NCI-H2227 (cell line): ENCODE measurements at regions not wholly inside any gene's neighbourhood (a gene's known extent, or its start where the extent isn't known, plus 50 kb on each side); places are given as distances from the start of the nearest gene placed in this dataset.
"Not testable (repeated sequence)": the region's sequence is repeated elsewhere in the genome, so short reads cannot be mapped to it uniquely, and the experiment has no call there.

ENCODE experiments used
- DNase-seq: peaks from one replicate; lab custom pipeline; 2025; ENCODE audit not compliant: unreplicated experiment; lab: John Stamatoyannopoulos, UW

GRCh38 chr1:187038784-187039183, 210.0 kb downstream of the PLA2G4A start:
- no peak for DNase-seq

- no peak for DNase-seq
These were observed 212.4 kb downstream of the PLA2G4A start for GRCh38 chr1:187041104-187041503.

DNA sequence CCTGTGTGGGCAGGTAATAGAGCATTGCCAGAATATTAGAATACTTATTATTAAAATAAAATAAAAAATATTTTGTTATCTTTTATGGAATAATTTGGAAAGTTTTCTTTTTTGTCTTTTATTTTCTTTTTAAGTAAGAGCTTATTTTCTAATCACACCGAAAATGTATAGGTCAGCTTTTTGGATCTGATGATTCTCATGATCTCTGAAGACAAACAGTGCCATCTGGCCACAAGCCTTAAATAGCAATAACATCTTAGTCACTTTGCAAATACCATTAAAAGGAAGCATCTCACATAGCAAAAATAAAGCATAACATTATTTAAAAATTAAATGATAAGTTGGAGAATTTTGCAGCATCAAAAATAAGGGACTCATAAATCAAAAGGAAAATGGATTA, 213.8 kb downstream of the PLA2G4A start:
- no peak for DNase-seq

DNA sequence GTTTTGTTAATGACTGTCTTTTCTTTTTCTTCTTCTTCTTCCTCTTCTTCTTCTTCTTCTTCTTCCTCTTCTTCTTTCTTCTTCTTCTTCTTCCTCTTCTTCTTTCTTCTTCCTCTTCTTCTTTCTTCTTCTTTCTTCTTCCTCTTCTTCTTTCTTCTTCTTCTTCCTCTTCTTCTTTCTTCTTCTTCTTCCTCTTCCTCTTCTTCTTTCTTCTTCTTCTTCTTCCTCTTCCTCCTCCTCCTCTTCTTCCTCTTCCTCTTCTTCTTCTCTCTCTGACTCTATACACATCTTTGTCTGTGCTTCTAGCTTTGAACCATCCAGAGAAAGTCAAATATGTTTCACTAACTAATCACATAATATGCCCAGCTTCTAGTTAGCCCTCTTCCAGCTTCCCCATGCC, 214.7 kb downstream of the PLA2G4A start:
- DNase-seq = not testable (repeated sequence)

- DNase-seq = no peak
These were observed 215.7 kb downstream of the PLA2G4A start for GRCh38 chr1:187044411-187044810.

DNA sequence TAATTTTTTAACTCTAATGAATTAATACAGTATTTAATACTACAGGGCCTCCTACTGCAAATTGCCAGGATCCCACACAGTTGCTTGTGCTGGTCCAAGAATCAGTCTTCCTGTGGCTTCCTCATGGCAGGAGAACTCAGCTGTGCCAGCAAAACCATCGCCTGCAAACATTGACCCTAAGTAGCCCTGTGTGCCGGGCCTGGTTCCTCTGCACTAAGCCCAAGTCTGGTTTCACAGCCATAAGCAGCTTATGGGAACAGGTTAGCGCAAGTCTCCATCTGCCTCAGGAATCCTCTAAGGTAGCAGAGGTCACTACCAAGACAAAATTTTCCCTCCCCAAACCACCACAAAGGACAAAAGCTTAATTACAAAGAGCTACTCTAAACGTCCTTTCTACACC, 216.6 kb downstream of the PLA2G4A start:
- no peak for DNase-seq

GRCh38 chr1:187046293-187046692, 217.5 kb downstream of the PLA2G4A start:
- no peak for DNase-seq

GRCh38 chr1:187047298-187047697, 218.5 kb downstream of the PLA2G4A start:
- DNase-seq = no peak

GRCh38 chr1:187051618-187052232, 223.0 kb downstream of the PLA2G4A start:
- peak; percentile 74 for DNase-seq

- DNase-seq = no peak
These were observed 225.1 kb downstream of the PLA2G4A start for GRCh38 chr1:187053876-187054275.

DNA sequence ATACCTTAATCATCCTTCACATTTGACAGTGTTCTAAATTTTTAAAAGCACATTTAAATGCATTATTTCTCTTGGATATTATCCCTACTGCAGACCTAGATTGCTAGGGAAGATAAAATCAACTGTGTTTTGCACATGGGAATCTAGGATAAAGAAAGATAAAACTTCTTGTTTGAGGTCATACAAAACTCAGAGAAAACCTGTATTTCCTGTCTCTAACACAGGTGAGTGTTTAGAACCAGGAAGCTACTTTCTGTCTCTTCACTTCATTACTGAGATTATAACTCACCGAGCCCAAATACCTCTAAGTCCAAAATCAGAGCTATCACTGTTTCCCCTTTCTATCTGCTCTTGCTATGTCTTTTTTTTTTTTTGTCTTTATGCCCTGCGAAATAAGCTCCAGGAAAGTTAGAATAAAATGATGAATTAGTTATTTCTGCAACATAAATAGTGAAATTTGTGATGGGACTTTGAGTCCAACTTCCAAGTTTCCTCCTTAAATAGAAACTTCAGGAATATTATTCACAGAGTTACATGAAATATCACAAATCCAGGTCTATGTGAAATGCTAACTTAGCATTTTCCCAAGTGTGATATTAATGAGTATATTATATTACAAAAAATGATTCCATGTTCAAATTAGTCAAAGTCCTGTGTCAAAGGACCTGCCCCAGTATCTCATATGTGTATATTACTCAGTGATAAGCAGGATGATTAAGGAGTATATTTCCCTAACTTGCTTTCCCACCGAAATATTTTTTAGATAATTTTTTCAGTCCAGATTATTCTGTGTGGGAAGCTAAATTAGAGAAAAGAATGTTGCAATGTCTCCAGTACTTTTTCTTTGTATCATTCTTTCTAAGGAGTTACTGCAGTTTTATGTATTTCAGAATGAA, 226.4 kb downstream of the PLA2G4A start:
- no peak for DNase-seq

- DNase-seq = no peak
These were observed 234.5 kb downstream of the PLA2G4A start for GRCh38 chr1:187063271-187063670.

DNA sequence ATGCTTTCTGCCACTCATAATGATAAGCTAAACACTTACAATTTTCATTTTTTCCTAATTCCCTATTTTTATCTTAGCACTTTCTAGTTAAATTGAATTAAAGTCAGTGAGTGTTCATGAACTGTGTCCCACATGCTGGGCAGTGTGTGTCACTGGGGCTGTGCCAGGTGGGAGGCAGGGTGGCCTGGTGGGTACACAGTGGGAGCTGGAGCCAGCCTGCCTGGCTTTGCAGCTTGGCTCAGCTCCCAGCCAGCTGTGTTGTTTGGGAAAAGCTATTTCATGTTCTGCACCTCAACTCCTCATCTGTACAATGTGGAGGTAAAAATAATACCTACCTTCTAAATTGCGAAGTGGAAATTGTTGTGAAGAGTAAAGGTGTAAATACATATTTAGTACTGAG, 238.4 kb downstream of the PLA2G4A start:
- peak; percentile 24 for DNase-seq

- DNase-seq = peak; percentile 5
These were observed 241.3 kb downstream of the PLA2G4A start for GRCh38 chr1:187070076-187070475.

DNA sequence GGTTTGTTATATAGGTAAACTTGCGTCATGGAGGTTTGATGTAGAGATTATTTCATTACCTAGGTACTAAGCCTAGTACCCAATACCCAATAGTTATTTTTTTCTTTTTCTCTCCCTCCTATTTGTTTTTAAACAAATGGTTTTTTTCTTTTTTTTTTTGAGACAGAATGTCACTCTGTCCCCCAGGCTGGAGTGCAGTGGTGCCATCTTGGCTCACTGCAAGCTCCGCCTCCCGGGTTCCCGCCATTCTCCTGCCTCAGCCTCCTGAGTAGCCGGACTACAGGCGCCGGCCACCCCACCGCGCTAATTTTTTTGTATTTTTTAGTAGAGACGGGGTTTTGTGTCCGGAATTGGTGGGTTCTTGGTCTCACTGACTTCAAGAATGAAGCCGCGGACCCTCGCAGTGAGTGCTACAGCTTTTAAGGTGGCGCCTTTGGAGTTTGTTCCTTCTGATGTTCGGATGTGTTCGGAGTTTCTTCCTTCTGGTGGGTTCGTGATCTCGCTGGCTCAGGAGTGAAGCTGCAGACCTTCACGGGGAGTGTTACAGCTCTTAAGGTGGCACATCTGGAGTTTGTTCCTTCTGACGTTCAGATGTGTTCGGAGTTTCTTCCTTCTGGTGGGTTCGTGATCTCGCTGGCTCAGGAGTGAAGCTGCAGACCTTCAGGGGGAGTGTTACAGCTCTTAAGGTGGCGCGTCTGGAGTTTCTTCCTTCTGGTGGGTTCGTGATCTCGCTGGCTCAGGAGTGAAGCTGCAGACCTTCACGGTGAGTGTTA, 243.7 kb downstream of the PLA2G4A start:
- not testable (repeated sequence) for DNase-seq

DNA sequence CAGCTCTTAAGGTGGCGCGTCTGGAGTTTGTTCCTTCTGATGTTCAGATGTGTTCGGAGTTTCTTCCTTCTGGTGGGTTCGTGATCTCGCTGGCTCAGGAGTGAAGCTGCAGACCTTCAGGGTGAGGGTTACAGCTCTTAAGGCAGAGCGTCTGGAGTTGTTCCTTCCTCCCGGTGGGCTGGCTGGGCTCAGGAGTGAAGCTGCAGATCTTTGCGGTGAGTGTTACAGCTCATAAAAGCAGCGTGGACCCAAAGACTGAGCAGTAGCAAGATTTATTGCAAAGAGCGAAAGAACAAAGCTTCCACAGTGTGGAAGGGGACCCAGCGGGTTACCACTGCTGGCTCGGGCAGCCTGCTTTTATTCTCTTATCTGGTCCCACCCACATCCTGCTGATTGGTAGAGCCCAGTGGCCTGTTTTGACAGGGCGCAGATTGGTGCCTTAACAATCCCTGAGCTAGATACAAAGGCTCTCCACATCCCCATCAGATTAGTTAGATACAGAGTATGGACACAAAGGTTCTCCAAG, 244.3 kb downstream of the PLA2G4A start:
- not testable (repeated sequence) for DNase-seq

- DNase-seq = not testable (repeated sequence)
These were observed 245.0 kb downstream of the PLA2G4A start for GRCh38 chr1:187073634-187074245.

DNA sequence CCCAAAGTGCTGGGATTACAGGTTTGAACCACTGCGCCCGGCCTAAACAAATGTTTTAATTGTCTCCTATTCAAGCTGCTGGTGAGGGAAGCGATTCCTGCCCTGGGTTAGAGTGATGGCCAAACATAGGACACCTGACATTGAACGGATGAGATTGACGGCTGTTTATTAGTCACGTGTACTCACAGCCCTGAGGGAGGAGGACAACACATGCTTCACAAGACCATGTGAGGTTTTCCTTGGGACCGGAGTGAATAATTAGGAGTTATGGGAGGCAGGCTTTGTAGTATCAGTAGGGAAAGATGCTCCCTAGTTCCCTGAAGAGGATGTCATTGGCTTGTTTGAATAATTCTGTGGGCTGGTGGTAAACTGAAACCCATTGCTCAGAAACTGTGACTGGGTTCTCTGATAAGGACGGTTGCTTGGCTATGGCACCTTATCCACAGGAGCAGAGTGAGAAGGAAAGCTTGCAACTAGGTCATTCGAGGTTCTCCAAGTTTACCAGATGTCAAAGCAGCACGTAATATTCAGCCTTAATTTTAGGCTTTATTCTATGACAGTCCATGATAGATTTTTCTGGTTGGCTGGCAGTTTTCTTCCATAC, 245.8 kb downstream of the PLA2G4A start:
- DNase-seq = no peak

- DNase-seq = no peak
These were observed 248.2 kb downstream of the PLA2G4A start for GRCh38 chr1:187076922-187077321.

DNA sequence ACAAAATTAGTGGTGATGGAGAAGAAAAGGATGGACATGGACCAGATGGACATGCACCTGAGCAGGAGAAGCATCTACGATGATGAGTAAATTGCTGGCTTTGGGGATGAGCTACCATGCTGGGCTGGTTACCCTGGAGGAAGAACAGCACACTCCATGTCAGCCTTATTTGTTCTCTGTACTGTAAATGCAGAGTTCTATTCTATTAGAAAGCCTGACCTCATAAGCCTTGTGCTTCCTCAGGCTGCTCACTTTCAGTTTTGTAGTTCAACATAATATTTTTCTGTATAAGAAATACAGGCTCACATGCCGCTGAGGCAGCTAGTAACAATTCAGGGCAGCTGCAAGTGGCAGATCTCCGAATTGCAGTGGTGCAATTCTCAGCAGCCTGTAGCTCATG, 249.6 kb downstream of the PLA2G4A start:
- no peak for DNase-seq

GRCh38 chr1:187078916-187079315, 250.2 kb downstream of the PLA2G4A start:
- no peak for DNase-seq
